ENCODE measurements at regions not wholly inside any gene's neighbourhood (a gene's known extent, or its start where the extent isn't known, plus 50 kb on each side); places are given as distances from the start of the nearest gene placed in this dataset.

DNA sequence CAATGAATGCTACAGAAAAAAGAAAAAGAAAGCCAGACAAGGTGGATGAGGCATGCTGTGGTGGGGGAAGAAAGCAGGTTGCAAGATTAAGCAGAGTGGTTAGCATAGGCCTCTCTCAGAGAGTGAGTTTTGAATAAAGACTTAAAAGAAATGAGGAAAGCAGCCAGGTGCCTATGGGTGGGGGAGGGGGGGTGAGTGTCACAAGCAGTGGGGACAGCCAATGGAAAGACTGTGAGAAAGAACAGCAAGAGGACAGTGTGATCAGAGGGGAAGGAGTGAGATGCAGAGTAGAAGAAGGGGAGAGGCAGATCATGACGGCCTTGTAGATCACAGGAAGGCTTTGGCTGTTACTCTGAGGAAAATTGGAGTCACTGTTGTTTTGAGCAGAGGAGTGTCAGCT, 162.5 kb downstream of the SOX3 start:
- TF ChIP-seq BHLHE40 (IDR thresholded peaks at IDR 0.05; ENCODE audit: borderline replicate concordance) = no peak
- TF ChIP-seq SP1 (IDR thresholded peaks at IDR 0.05) = no peak
- no peak for TF ChIP-seq ZNF384 (IDR thresholded peaks at IDR 0.05)
- TF ChIP-seq SUZ12 (IDR thresholded peaks at IDR 0.05) = no peak

Data from HEK293T (cell line).